Endometrium (tissue), 2 donors: ENCODE measurements at regions not wholly inside any gene's neighbourhood (a gene's known extent, or its start where the extent isn't known, plus 50 kb on each side); places are given as distances from the start of the nearest gene placed in this dataset.
A peak's percentile ranks its signal among the peaks of the same experiment; 100 is the strongest.

Experiments
- FAIRE-seq: peaks from 2 replicates; lab custom pipeline; 2012; peaks lifted over from hg19 to GRCh38; lab: Jason Lieb, UNC
- donor health status: control.
- donor health status: control.

DNA sequence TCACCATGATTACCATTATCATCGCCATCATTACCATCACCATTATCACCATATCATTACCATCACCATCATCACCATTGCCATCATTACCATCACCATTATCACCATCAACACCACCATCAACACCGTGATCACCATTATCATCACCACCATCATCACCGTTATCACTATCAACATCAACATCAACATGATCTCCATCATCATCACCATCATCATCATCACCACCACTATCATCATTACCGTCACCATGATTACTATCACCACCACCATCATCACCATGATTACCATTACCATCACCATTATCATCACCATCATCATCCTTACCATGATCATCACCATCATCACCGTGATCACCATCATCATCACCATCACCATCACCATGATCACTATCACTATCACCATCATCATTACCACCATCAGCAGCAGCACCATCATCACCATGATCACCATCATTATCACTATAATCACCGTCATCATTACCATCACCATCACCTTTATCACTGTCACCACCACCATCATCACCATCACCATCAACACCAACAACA, 753.7 kb downstream of the BRD1 start:
- no peak for FAIRE-seq

DNA sequence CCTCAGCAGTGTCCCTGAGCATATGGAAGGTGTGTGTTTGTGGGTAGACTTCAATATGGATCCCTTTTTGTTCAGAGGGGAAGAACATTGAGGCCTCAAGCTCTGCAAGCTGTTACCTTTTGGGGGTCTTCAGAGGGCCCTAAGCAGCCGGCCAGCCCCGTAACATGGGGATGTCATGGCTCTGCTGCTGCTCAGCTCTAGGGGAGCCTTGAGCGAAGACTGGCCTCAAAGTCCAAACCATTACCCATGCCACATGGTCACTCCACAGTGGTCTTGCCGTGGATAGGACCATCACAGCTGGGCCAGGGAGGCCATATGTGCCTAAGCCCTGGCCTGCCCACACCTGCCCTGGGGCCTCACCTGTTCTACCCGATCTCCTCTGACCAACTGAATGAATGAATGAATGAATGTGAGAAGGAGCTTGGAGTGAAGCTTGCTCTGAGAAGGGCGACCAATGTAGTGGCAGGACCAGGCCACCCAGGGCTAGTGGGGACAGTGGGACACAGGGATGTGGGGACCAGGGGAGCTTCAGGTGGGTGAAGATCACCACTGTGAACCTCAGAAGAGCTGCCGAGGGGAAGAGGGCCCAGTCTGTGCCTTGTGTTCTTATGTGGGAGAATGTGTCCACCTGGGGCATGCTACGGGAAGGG, 754.6 kb downstream of the BRD1 start:
- FAIRE-seq = no peak

DNA sequence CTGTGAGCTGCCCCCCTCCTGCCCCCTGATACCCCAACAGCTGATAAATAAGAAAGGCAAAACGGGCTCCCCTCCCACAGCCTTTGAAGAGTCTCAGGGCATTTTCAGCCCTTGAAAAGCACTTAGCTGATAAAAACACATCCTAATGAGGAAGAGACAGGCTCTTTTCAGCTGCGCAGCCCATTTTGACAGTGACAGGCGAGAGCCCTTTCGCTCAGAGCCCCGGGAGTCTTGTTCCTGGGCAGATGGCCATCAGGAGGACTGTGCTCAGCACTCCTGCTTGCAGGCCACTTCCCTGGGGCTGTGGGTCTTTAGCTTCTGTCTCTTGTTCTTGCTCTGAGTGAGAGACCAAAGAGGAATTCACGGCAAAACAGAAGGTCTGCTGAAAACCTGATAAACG, 757.2 kb downstream of the BRD1 start:
- FAIRE-seq = no peak

DNA sequence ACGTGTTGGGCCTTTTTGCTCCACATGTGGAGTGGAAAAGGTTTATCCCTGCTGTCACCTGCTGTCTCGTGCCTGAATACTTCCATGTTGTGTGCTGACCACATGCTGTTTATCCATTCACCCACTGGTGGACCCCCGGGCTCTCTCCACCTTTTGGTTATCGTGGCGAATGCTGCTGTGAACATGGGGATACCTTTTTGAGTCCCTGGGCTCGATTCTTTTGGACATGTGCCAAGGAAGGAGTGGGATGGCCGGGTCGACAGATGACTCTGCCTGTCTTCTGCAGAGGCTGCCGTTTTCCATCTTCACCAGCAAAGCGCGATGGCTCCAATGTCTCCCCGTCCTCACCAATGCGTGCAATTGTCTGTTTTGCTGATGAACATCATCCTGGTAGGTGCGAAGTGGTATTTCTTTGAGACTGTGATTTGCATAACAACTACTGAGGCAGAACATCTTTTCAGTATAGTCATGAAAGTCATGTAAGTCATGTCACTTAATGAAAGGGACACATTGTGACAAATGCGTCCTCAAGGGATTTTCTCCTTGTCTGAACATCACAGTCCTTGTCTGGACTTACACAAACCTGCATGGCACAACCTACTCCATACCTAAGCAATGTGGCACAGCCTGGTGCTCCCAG, 758.7 kb downstream of the BRD1 start:
- no peak for FAIRE-seq

DNA sequence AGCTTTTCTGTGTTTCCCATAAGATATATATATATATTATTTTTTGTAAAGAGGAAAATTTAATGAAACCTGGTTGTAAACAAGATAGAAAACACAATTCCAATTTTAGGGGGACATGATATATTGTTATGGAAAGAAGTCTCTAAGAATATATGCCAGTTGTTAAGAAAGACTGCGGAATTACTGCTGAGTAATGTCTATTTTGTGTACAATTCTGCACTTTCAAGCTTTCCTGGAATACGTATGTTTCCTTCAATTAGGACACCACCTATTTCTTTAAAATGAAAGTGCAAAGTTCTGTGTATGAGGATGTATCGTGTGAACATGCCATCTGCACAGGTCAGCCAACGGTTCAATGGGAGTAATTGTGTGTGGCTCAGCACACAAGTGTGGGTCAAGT, 760.2 kb downstream of the BRD1 start:
- FAIRE-seq = no peak

DNA sequence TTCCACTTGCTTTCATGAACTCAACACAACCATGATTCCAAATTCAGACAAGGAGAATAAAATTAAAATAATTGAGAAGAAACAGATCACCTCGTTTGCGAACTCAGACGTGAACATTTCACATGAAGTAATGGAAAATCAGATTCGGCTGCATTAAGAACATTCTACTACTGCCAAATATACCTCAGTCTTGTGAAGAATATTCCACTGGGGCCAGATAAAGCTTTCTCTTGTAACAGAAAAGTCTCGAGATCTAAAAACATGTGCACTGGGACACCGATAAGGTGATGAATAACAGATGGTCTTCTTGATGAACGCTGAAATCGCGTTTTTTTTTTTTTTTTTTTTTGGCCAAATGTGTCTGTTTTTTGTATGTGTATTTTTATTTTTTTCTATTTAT, 761.1 kb downstream of the BRD1 start:
- peak; percentile 78 for FAIRE-seq

DNA sequence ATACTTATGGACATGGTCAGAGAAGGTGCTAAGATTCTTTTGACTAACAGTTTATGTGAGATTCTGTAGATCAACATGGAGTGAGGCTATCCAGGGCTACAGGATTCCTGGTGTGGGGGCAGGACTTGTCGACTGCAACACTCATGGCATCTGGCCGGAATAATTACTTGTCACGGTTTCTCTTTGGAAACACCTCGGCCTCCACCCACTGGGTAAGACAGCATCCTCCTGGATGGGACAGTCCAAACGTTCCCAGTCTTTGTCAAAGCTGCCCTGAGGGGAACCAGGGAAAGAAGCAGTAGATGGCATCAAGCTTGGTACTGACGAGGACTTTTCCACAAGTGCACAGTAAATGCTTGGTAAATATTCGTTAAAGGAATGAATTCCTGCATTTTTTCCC, 762.8 kb downstream of the BRD1 start:
- no peak for FAIRE-seq

DNA sequence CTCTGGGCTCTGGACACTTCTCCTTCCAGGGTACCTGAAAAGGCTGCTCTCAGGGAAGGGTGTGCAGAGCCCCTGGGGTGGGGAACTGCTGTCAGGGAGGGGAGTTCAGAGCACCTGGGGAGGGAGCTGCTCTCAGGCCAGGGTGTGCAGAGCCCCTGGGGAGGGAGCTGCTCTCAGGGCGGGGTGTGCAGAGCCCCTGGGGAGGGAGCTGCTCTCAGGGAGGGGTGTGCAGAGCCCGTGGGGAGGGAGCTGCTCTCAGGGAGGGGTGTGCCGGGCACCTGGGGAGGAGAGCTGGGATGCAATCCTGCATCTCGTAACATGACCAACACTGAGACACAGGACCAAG, 764.2 kb downstream of the BRD1 start:
- FAIRE-seq = no peak

DNA sequence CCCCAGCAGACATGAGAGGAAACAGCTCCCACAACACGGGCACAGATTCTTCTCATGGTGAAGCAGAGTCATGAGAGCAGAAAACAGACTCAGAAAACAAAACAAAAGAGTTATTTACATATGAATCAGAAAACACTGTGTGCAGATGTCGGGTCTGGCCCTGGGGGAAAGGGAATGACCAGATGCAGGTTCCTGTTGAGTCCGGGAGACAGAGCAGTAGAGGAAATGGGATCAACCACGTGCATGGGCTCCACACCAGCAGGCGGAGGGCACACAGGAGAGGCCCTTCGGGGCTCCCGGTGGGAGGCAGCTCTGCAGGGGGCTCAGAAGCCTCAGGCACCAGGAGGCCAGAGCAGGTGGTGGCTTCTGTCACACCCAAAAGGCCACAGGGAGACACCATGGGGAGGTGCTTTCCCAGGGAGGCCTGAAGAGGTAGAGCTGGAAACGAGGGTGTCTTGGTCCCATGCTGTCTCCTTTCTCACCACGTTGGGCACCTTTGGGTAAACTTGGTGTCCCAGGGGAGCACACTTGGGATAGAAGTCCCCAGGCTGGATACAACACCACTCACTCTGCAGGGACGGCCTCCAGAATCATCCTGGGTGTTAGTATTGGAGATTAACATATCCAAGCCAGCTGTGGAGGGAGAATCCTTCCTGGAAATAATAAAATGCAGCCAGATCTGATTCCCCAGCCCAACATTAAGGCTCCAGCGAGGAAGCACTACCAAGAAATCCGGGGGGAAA, 764.7 kb downstream of the BRD1 start:
- FAIRE-seq = no peak

DNA sequence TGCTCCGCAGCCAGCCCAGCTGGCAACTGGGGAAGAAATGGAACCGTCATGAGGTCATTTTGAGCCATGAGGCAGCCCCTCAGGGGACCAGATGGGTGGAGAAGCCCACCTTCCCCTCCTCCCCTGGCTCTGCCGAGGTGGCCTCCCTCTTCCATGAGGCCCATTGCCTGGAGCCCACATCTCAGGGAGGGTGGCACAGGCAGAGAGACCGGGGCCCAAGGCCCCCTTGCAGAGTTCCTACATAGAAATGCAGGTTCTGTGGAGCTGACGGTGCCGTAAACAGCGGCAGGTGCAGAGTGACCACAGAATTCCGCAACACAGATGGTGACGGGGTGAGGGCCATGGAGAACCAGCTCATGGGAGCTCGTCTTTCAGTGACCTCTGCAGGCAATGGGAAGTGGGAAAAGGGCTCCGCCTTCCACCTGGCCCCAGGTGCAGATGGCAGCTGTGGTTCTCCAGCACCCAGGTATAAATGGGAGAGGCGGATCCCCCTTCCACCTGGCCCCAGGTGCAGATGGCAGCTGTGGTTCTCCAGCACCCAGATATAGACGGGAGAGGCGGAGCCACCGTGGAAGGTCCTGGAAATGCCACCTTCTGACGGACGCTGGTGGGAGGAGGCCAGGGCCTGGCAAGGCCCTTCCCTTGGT, 765.4 kb downstream of the BRD1 start:
- FAIRE-seq = no peak

DNA sequence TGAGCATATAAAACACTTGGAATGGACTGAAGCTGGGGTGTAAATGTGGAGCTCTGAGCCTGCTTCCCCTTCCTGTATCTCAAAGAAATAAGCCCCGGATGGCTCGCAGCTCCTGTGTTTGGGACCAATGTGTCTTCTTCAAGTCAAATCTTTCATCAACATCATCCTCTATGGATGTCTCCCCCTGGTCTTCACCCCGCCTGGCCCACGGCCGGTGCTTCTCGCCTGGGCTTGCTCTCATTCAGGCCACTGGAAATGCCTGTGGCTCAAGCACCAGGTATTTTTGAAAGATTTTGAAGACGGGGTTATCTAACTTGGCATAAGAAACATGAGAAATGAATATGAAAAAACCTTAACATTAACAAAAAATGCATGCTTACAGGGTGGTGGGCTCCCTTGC, 769.8 kb downstream of the BRD1 start:
- FAIRE-seq = no peak

DNA sequence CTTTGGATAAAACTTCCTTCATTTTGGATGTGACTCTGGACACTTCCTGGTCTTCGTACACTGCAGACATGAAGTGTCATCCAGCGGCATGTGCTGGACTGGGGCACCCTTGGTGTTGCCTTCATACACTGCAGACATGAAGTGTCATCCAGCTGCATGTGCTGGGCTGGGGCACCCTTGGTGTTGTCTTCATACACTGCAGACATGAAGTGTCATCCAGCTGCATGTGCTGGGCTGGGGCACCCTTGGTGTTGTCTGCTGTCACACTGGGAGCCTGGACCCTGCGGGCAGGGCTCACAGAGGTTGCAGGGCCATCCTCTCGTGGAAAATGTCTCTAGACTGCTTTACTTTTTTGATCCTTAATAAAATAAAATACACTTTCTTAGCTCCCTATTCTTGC, 771.4 kb downstream of the BRD1 start:
- FAIRE-seq = no peak

DNA sequence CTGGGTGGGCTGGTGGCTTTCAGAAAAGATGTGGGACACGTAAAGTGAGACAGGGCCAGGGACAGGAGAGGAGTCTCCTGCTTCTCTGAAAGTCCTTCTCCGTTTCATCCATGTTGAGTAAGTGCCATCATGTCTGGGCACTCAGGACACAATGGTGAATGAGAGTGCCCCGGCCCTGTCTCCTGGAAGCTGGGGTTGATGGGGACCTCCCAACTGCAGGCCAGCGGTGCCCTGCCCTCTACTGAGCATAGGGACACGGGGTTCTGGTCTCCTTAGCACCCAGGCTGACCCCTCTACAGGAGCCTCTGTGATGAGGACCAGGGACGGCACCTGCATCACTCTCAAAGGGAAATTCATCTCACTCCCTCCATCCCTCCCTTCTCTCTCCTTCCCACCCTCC, 772.3 kb downstream of the BRD1 start:
- FAIRE-seq = no peak

DNA sequence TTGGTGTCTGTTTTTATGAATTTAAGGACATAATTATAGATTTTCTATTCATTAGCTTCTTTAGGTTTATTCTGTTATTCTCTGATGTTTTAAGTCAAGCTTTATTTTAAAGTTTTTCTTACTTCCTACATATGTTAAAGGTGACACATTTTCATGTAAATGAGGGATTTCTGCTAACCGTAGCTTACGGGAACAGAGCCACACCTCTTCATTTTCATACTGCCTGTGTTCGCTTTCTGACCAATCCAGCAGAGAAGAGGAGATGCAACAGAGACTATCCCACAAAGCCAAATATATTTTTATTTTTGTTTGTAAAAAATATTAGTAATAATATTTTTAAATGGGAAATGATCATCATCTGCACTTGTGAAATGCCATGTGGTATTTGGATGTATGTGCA, 774.1 kb downstream of the BRD1 start:
- FAIRE-seq = no peak

DNA sequence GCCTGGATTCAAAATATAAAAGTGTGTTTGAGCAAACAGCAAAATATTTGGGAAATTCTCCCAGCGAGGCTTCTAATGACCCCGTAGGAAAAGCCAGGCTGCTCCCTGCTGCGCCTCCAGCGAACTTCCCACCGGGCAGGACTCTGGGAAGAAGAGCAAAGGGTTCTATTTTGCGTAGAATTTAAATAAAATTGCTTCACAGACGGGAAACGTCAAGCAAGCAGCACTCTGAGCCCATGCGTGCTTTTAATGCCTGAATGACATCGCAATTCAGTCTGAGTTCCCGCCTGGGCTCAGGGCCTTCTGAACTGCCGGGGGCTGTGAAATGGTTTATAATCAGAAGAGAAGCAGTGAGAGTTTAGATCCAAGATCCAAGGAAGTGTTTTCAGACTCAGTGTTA, 775.1 kb downstream of the BRD1 start:
- FAIRE-seq = no peak

DNA sequence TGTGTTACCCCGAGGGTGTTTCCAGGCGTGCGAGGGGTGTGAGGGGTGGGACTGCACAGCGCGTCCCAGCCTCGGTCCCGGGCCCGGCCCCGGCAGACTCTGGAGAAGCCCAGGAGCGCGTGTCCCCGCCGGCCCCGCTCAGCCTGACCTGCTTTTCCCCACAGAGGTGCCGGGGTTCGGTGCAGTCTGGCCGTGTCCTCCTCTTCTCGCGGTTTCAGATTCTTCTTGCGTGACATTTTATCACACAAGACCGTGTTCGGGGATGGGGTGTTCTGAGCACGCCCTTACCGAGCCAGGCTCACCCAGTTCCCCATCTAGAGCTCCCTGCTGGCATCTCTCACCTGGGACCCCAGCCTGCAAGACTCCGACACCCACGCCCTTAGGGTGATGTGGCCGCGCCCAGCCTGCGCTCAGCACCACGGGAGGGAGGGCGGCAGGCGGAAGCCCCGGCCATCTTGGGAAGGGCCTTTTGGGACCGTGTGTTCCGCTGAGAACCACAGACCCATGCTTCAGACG, 775.6 kb downstream of the BRD1 start:
- FAIRE-seq = no peak

DNA sequence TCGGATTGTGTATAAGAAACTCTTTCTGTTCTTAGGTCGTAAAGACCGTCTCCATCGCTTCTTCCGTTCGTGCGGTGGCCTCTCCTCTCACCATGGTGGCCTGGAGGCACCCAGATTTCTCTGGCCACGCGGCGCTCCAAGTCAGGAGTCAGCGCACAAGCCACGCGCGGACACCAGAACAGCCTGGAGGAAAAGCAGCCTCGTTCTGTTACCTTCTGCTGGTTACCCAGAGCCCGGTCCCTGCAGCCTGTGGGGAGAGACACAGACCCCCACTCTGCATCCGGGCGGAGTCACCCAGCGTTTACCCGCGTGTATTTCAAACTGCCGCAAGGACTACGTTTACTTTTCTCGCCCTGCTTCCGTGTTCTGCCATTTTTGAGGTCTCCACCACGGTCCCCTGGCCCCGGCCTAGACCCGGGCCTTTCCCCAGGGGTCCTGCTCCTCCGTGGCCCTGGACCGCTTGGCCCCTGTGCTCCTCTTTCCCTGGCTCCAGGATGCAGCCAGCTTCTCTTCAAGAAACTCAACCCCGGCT, 776.1 kb downstream of the BRD1 start:
- no peak for FAIRE-seq

DNA sequence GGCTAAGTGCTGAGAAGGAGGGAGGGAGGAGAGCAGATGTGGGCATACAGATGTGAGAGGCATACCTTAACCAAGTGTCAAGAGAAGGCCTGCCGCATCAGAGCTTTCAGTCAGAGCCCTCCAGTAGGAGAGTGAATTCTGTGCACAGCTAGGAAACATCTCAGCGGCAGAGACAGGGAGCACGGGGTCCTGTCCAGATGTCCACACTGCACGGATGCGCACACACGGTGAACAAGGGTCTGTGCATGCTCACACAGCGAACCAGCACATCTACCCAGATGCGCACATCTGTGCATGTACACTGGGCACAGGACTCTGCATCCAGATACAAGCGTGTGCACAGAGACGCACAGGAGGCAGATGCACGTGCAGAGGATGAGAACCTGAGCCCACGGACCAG, 778.0 kb downstream of the BRD1 start:
- no peak for FAIRE-seq

DNA sequence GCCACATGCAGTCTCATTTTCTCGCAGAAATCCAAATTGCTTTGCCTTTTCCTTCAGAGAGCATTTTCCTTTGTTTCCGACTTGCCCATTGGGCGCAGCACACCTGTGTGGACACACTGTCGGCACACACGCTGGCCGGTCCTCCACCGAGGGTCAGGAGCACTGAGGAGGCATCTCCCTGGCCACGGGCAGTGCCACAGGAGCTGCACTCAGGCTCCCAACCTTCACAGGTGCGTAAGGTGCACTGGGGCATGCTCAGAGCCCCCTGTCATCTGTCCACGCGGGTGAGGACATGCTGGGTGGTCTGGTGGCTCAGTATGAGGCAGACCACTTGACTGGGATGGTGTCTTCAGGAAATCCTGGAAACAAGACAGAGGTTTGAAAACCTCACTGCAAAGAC, 779.1 kb downstream of the BRD1 start:
- no peak for FAIRE-seq

DNA sequence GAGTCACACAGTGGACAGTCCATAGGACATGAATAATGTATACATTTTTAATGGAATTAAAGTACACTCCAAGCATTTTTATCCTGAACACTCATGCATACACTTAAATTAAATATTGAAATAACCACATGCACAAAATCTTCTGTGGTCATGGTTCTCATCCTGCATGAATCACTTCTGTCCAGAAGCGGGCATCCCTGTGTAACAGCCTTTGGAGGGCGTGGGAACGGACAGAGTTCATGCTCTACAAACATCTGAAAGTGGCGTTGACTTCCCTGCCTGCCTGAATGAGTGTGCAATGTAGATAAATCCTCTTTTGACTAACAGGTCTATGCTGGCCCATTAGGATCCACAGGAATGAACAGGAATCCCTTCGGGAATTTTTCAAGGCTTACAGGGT, 780.2 kb downstream of the BRD1 start:
- no peak for FAIRE-seq

DNA sequence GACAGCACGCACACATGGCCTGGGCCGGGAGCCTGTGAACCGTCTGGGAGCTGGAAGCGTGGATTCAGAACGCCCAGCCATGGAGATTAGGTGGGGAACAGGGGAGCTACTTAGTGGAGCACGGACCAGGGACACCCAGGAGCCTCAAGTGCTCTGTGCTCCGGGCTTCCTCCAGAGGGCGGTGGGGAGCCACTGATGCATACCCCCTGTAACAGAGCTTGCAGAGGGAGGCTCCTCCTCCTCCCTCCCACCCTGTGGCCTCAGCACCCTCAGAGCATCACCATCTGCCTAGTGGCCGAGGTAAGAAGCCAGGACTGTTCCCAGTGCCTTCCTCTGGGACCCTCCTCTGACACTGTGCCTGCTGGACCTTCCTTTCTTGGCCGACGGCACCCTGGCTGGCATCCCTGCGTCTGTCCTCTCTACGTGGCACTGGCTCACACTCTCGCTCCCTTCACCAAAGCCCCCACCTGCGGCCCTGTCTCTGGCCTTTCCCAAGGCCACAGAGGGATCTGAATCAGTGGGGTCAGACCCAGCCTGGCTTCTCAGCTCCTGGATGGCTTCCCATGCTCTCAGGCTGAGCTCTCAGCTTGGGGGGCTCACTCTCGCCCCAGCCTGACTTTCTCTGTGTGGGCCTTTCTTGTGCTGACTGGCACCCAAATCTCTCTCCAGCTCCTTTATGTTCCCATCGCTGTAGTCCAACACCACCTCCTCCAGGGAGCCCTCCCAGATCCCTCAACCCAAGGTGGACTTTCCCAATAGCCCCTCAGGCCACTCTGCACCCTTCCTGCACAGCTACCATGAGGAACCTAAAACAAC, 780.9 kb downstream of the BRD1 start:
- no peak for FAIRE-seq
